ENCODE measurements at regions not wholly inside any gene's neighbourhood (a gene's known extent, or its start where the extent isn't known, plus 50 kb on each side); places are given as distances from the start of the nearest gene placed in this dataset.

DNA sequence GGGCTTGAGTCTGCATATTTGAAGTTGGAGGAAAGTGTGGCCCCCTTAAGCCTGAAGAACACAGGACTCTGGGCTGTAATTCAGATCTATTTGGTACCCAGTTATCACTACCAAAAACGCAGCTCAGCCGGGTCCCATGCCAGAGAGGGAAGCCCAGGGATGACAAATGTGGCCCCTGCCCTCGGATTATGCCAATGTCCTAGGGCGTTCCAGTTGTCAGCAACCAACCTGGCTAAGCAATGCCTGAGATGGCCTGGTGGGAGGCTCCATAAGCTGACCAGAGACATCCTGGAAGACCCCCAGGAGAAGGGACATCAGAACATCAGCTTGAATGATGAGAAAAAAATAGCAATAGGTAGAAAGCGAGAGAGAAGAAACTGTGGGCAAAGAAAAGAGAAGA lies 79.6 kb upstream of the UQCRFS1 start:
- TF ChIP-seq, protein P1, sequence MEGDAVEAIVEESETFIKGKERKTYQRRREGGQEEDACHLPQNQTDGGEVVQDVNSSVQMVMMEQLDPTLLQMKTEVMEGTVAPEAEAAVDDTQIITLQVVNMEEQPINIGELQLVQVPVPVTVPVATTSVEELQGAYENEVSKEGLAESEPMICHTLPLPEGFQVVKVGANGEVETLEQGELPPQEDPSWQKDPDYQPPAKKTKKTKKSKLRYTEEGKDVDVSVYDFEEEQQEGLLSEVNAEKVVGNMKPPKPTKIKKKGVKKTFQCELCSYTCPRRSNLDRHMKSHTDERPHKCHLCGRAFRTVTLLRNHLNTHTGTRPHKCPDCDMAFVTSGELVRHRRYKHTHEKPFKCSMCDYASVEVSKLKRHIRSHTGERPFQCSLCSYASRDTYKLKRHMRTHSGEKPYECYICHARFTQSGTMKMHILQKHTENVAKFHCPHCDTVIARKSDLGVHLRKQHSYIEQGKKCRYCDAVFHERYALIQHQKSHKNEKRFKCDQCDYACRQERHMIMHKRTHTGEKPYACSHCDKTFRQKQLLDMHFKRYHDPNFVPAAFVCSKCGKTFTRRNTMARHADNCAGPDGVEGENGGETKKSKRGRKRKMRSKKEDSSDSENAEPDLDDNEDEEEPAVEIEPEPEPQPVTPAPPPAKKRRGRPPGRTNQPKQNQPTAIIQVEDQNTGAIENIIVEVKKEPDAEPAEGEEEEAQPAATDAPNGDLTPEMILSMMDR (IDR thresholded peaks at IDR 0.05): no peak
- TF ChIP-seq POLR2A (IDR thresholded peaks at IDR 0.05): no peak

Data from right lobe of liver (tissue), 4 donors.